ENCODE measurements at regions not wholly inside any gene's neighbourhood (a gene's known extent, or its start where the extent isn't known, plus 50 kb on each side); places are given as distances from the start of the nearest gene placed in this dataset.
"Not testable (repeated sequence)": the region's sequence is repeated elsewhere in the genome, so short reads cannot be mapped to it uniquely, and the experiment has no call there.

DNA sequence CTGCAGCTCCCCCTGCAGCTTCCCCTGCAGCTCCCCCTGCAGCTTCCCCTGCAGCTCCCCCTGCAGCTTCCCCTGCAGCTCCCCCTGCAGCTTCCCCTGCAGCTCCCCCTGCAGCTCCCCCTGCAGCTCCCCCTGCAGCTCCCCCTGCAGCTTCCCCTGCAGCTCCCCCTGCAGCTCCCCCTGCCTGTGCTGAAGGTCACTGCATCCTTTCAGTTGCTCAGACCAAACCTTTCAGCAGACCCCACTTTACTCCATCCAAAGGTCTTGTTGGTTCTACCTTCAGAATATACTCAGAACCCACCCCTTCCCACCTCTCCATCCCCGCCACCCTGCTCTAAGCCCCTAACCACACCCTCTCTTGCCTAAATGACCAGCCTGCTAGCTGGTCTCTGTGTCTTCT, 120.0 kb downstream of the TEX29 start:
- DNase-seq; intact Hi-C loops (cut with DNase I; ENCODE audit: low total_unique reads); H3K4me3 ChIP-seq; H3K4me1 ChIP-seq; H3K9me3 ChIP-seq; H3K36me3 ChIP-seq; H3K27ac ChIP-seq: not testable (repeated sequence)
- peaks cover 0 to 12% (median 0%) of the 10 kb centered on the region in 7 donors for H3K27me3 ChIP-seq (replicated peaks in 1 of 7)
- TF ChIP-seq, protein P1, sequence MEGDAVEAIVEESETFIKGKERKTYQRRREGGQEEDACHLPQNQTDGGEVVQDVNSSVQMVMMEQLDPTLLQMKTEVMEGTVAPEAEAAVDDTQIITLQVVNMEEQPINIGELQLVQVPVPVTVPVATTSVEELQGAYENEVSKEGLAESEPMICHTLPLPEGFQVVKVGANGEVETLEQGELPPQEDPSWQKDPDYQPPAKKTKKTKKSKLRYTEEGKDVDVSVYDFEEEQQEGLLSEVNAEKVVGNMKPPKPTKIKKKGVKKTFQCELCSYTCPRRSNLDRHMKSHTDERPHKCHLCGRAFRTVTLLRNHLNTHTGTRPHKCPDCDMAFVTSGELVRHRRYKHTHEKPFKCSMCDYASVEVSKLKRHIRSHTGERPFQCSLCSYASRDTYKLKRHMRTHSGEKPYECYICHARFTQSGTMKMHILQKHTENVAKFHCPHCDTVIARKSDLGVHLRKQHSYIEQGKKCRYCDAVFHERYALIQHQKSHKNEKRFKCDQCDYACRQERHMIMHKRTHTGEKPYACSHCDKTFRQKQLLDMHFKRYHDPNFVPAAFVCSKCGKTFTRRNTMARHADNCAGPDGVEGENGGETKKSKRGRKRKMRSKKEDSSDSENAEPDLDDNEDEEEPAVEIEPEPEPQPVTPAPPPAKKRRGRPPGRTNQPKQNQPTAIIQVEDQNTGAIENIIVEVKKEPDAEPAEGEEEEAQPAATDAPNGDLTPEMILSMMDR (IDR thresholded peaks at IDR 0.05 in 8 of 11, conservative IDR thresholded peaks at IDR 0.05 in 3 of 11) = peak in 1 of 11 experiments; percentile 14
- 58 to 80% (median 64%) methylated on average over 1 of the region's 1 CpG for WGBS, 5 donors

DNA sequence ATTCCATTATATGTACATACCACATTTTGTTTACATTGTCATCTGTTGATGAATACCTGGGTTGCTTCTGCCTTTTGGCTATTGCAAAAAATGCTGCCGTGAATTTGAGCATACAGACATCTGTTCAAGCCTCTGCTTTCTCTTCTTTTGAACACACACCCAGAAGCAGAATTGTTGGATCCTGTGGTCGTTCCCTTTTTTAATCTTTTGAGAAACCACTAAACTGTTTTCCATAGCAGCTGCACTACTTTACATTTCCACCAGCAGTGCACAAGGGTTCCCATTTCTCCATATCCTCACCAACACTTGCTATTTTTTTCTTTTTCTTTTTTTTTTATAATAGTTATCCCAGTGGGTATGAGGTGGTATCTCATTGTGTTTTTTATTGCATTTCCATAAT, 123.5 kb downstream of the TEX29 start:
- no peak for DNase-seq
- Histone ChIP-seq H3K27ac (no peak overlapping the region), H3K36me3 (no peaks in the 10 kb centered on the region), H3K27me3 (replicated peaks in 1 of 7) (peaks cover 0 to 23% (median 0%) of the 10 kb centered on the region in 7 donors), H3K4me3 (no peak overlapping the region), H3K9me3 (peaks cover 0 to 38% (median 19%) of the 10 kb centered on the region in 8 donors), H3K4me1 (no peaks in the 10 kb centered on the region)
- intact Hi-C loops (cut with DNase I; ENCODE audit: low total_unique reads) = no loop called here
- 67 to 83% (median 79%) methylated on average over 2 of the region's 2 CpGs for WGBS, 5 donors
- TF ChIP-seq POLR2AphosphoS5 (IDR thresholded peaks at IDR 0.05) (no peak), POLR2A (IDR thresholded peaks at IDR 0.05) (no peak)
- TF ChIP-seq, protein P1 (IDR thresholded peaks at IDR 0.05 in 8 of 11, conservative IDR thresholded peaks at IDR 0.05 in 3 of 11) = no peak

DNA sequence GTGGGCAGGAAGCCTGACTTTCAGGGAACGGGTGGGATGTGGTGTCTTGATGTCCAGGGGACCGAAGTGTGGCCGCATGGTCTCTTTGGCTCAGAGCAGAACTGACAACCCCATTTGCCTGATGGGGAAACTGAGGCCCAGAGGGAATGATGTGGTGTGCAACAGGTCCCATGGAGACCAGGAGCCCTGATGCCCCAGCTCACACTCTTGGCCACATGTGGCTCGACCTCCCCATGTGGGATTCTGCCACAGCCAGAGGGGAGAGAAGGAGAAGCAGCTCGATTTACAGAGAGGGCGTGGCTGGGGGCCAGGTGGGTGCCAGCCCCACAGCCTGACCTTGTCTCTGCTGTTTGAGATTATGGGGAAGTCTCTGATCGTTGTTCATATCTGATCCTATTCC, 128.1 kb downstream of the TEX29 start:
- intact Hi-C loops (cut with DNase I; ENCODE audit: low total_unique reads) = no loop called here
- no peaks in the 10 kb centered on the region for H3K36me3 ChIP-seq
- H3K4me3 ChIP-seq = no peak overlapping the region
- no peak overlapping the region for H3K27ac ChIP-seq
- TF ChIP-seq, protein P1 (IDR thresholded peaks at IDR 0.05 in 8 of 11, conservative IDR thresholded peaks at IDR 0.05 in 3 of 11) = no peak
- TF ChIP-seq POLR2A (IDR thresholded peaks at IDR 0.05) (no peak), POLR2AphosphoS5 (IDR thresholded peaks at IDR 0.05) (no peak)
- H3K27me3 ChIP-seq (replicated peaks in 1 of 7) = peaks cover 0 to 25% (median 0%) of the 10 kb centered on the region in 7 donors
- H3K4me1 ChIP-seq = no peaks in the 10 kb centered on the region
- peaks cover 0 to 32% (median 19%) of the 10 kb centered on the region in 8 donors for H3K9me3 ChIP-seq
- 64 to 91% (median 77%) methylated on average over 7 of the region's 7 CpGs for WGBS, 5 donors
- DNase-seq = no peak

DNA sequence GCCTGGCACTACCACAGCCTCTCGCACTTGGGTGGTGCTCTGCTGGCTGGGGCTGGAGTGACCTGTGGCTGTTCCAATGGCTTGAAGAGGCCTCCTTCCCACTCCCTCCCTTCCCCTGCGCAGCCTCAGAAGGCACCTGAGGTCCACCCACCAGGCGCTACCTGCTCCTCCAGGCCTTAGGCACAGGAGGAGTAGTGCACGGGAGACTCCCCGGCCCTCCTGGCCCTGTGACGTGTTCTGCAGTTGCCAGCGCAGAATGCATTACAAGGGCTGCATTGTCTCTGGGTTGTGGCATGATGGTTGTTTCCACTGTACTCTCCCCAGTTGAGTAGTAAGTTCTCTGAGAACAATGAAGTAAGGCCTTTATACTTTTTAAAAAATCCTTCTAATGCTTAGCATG, 128.6 kb downstream of the TEX29 start:
- DNase-seq = no peak
- intact Hi-C loops (cut with DNase I; ENCODE audit: low total_unique reads) = no loop called here
- TF ChIP-seq POLR2A (IDR thresholded peaks at IDR 0.05) (no peak), POLR2AphosphoS5 (IDR thresholded peaks at IDR 0.05) (no peak)
- TF ChIP-seq, protein P1 (IDR thresholded peaks at IDR 0.05 in 8 of 11, conservative IDR thresholded peaks at IDR 0.05 in 3 of 11) = no peak
- H3K4me1 ChIP-seq = no peaks in the 10 kb centered on the region
- WGBS, 5 donors = 74 to 92% (median 91%) methylated on average over 6 to 7 of the region's 7 CpGs
- no peaks in the 10 kb centered on the region for H3K36me3 ChIP-seq
- peaks cover 0 to 37% (median 22%) of the 10 kb centered on the region in 8 donors for H3K9me3 ChIP-seq
- no peak overlapping the region for H3K4me3 ChIP-seq
- H3K27me3 ChIP-seq (replicated peaks in 1 of 7) = peaks cover 0 to 25% (median 0%) of the 10 kb centered on the region in 7 donors
- H3K27ac ChIP-seq = no peak overlapping the region

Data from spleen (tissue), 11 donors.